ENCODE measurements at regions not wholly inside any gene's neighbourhood (a gene's known extent, or its start where the extent isn't known, plus 50 kb on each side); places are given as distances from the start of the nearest gene placed in this dataset.

GRCh38 chr18:23357996-23358594 lies 95.0 kb upstream of the RIOK3 start:
- H3K27me3 ChIP-seq (ENCODE audit: control insufficient read depth, insufficient read depth, low read length, poor library complexity, severe bottlenecking) = no peaks in the 10 kb centered on the region
- no peak for DNase-seq
- Mint-ChIP-seq H3K27me3 (ENCODE audit: insufficient read depth) (no peaks in the 10 kb centered on the region), H3K4me1 (peaks cover 25% of the 10 kb centered on the region), H3K36me3 (ENCODE audit: low read depth) (peaks cover 17% of the 10 kb centered on the region), H3K27ac (no peak overlapping the region), H3K9me3 (peaks cover 21% of the 10 kb centered on the region), H3K4me3 (no peak overlapping the region)
- no peak overlapping the region for H3K9ac ChIP-seq (ENCODE audit: extremely low read depth, low read length, poor library complexity, severe bottlenecking)
- 93 to 95% methylated on average over 9 to 12 of the region's 13 CpGs for WGBS, 2 experiments (ENCODE audit: insufficient coverage in 1 of 2, insufficient read length in 1 of 2)
- peaks cover 11% of the 10 kb centered on the region for H3K9me3 ChIP-seq (ENCODE audit: control insufficient read depth, low read length)
- no peak for TF ChIP-seq CTCF (conservative IDR thresholded peaks at IDR 0.05)
- H3K36me3 ChIP-seq (ENCODE audit: control insufficient read depth, insufficient read depth, low read length) = no peaks in the 10 kb centered on the region
- no peak overlapping the region for H3K4me3 ChIP-seq (ENCODE audit: low read length)
- no peaks in the 10 kb centered on the region for H3K4me1 ChIP-seq (ENCODE audit: control insufficient read depth, insufficient read depth, low read length)
- no peak overlapping the region for H3K27ac ChIP-seq (ENCODE audit: low read depth, low read length)

GRCh38 chr18:23359421-23359820 lies 93.7 kb upstream of the RIOK3 start:
- Mint-ChIP-seq H3K27ac (no peak overlapping the region), H3K9me3 (peaks cover 21% of the 10 kb centered on the region), H3K27me3 (ENCODE audit: insufficient read depth) (no peaks in the 10 kb centered on the region), H3K4me3 (no peak overlapping the region), H3K4me1 (peaks cover 27% of the 10 kb centered on the region), H3K36me3 (ENCODE audit: low read depth) (peaks cover 15% of the 10 kb centered on the region)
- H3K9ac ChIP-seq (ENCODE audit: extremely low read depth, low read length, poor library complexity, severe bottlenecking) = no peak overlapping the region
- no peak for DNase-seq
- no peak overlapping the region for H3K4me3 ChIP-seq (ENCODE audit: low read length)
- no peaks in the 10 kb centered on the region for H3K27me3 ChIP-seq (ENCODE audit: control insufficient read depth, insufficient read depth, low read length, poor library complexity, severe bottlenecking)
- no peak overlapping the region for H3K27ac ChIP-seq (ENCODE audit: low read depth, low read length)
- H3K36me3 ChIP-seq (ENCODE audit: control insufficient read depth, insufficient read depth, low read length) = no peaks in the 10 kb centered on the region
- WGBS, 2 experiments (ENCODE audit: insufficient coverage in 1 of 2, insufficient read length in 1 of 2) = 93 to 95% methylated on average over 8 to 9 of the region's 9 CpGs
- H3K4me1 ChIP-seq (ENCODE audit: control insufficient read depth, insufficient read depth, low read length) = no peaks in the 10 kb centered on the region
- no peak for TF ChIP-seq CTCF (conservative IDR thresholded peaks at IDR 0.05)
- H3K9me3 ChIP-seq (ENCODE audit: control insufficient read depth, low read length) = peaks cover 11% of the 10 kb centered on the region

DNA sequence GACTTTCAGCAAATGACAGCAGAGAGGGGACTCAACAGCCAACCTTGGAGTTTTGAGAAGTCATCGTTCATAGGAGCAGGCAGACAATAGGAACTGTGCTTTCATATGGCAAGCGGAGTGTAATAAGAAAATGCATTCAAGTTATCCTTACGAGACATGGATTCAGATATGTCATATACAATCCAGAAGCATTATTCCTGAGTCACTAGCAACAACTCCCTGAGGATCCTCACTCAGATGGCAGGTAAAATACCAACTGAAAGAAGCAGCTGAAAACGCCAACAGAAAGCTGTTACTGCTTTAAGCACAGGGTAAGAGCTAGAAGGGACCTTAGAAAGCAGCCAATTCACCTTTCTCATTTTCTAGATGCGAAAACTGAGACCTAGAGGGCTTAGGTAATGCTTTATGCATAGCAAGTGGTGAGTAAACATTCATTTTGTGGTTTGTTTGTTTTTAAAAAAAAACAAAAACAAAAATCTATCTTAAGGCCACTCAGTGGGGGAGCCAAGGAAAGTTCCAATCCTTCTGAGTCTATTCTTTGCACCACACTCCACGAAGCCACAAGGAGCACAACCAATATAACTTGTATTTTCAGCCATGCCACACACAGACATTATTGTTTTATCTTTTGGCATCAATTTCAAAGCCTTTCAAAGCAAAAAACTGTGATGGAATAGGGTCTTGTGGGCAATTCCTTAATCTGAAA lies 89.1 kb upstream of the RIOK3 start:
- no peak overlapping the region for H3K4me3 ChIP-seq (ENCODE audit: low read length)
- no peaks in the 10 kb centered on the region for H3K36me3 ChIP-seq (ENCODE audit: control insufficient read depth, insufficient read depth, low read length)
- peaks cover 17% of the 10 kb centered on the region for H3K9me3 Mint-ChIP-seq
- no peak for DNase-seq
- H3K27me3 Mint-ChIP-seq (ENCODE audit: insufficient read depth) = no peaks in the 10 kb centered on the region
- peaks cover 15% of the 10 kb centered on the region for H3K36me3 Mint-ChIP-seq (ENCODE audit: low read depth)
- no peak for TF ChIP-seq CTCF (conservative IDR thresholded peaks at IDR 0.05)
- H3K27me3 ChIP-seq (ENCODE audit: control insufficient read depth, insufficient read depth, low read length, poor library complexity, severe bottlenecking) = no peaks in the 10 kb centered on the region
- no peak overlapping the region for H3K27ac ChIP-seq (ENCODE audit: low read depth, low read length)
- 93 to 98% methylated on average over 4 to 6 of the region's 6 CpGs for WGBS, 2 experiments (ENCODE audit: insufficient coverage in 1 of 2, insufficient read length in 1 of 2)
- peaks cover 11% of the 10 kb centered on the region for H3K9me3 ChIP-seq (ENCODE audit: control insufficient read depth, low read length)
- H3K27ac Mint-ChIP-seq = no peak overlapping the region
- peaks cover 7% of the 10 kb centered on the region for H3K4me1 Mint-ChIP-seq
- H3K4me1 ChIP-seq (ENCODE audit: control insufficient read depth, insufficient read depth, low read length) = no peaks in the 10 kb centered on the region
- no peak overlapping the region for H3K4me3 Mint-ChIP-seq
- no peak overlapping the region for H3K9ac ChIP-seq (ENCODE audit: extremely low read depth, low read length, poor library complexity, severe bottlenecking)
